LNCaP clone FGC (cell line): ENCODE measurements at regions not wholly inside any gene's neighbourhood (a gene's known extent, or its start where the extent isn't known, plus 50 kb on each side); places are given as distances from the start of the nearest gene placed in this dataset.
"Not testable (repeated sequence)": the region's sequence is repeated elsewhere in the genome, so short reads cannot be mapped to it uniquely, and the experiment has no call there.

Experiments
- DNase-seq: peaks from one replicate; pipeline ENCODE4 v3.0.0-alpha.2; 2011; ENCODE audit warnings: low read depth
- H3K4me3 ChIP-seq: 2 replicates; pipeline ENCODE4 v1.5.1; 2011; ENCODE audit warnings: mild to moderate bottlenecking, low read depth, low read length, control low read depth
- CTCF ChIP-seq: IDR thresholded peaks from 2 replicates; pipeline ENCODE4 v1.5.1; 2012; ENCODE audit warnings: mild to moderate bottlenecking; ENCODE audit not compliant: control insufficient read depth, insufficient read depth; ENCODE audit errors: extremely low read depth

GRCh38 chr1:221575605-221576004, 166.3 kb downstream of the DUSP10 start:
- DNase-seq: no peak
- TF ChIP-seq CTCF: no peak
- no peak overlapping the region for H3K4me3 ChIP-seq

- no peak for DNase-seq
- no peak overlapping the region for H3K4me3 ChIP-seq
- TF ChIP-seq CTCF: no peak
Measured at GRCh38 chr1:221576268-221576667, 165.6 kb downstream of the DUSP10 start.

GRCh38 chr1:221583465-221583864, 158.4 kb downstream of the DUSP10 start:
- H3K4me3 ChIP-seq: no peak overlapping the region
- no peak for TF ChIP-seq CTCF
- DNase-seq: no peak

- not testable (repeated sequence) for H3K4me3 ChIP-seq, DNase-seq
Measured at GRCh38 chr1:221587013-221587412, 154.9 kb downstream of the DUSP10 start.

- DNase-seq, H3K4me3 ChIP-seq: not testable (repeated sequence)
Measured at GRCh38 chr1:221591250-221591649, 150.6 kb downstream of the DUSP10 start.

GRCh38 chr1:221594576-221594975, 147.3 kb downstream of the DUSP10 start:
- DNase-seq: no peak
- no peak for TF ChIP-seq CTCF
- no peak overlapping the region for H3K4me3 ChIP-seq

- DNase-seq: no peak
- TF ChIP-seq CTCF: no peak
- H3K4me3 ChIP-seq: no peak overlapping the region
Measured at GRCh38 chr1:221598122-221598521, 143.8 kb downstream of the DUSP10 start.

- no peak overlapping the region for H3K4me3 ChIP-seq
- no peak for TF ChIP-seq CTCF
- no peak for DNase-seq
Measured at GRCh38 chr1:221601166-221601565, 140.7 kb downstream of the DUSP10 start.
